Liver (tissue), 7 donors: ENCODE measurements at regions not wholly inside any gene's neighbourhood (a gene's known extent, or its start where the extent isn't known, plus 50 kb on each side); places are given as distances from the start of the nearest gene placed in this dataset.

Experiments used
- DNase-seq: peaks from one replicate; pipeline ENCODE4 v3.0.0-alpha.2; 2017; ENCODE audit warnings: low spot score
- H3K27ac ChIP-seq, 2 donors: one replicate each; pipeline ENCODE4 v1.7.0; 2013; ENCODE audit warnings: inconsistent platforms in 2 of 2, low read length in 2 of 2, control low read depth in 1 of 2, low read depth in 1 of 2, mild to moderate bottlenecking in 1 of 2
- H3K27me3 ChIP-seq, 4 donors: one replicate each; pipeline versions ENCODE4 v1.6.1 to v1.7.0; 2013; ENCODE audit warnings: low read length in 3 of 4, inconsistent platforms in 1 of 4, mild to moderate bottlenecking in 1 of 4, moderate library complexity in 1 of 4; ENCODE audit not compliant: control insufficient read depth in 4 of 4, insufficient read depth in 4 of 4
- H3K36me3 ChIP-seq, 4 donors: one replicate each; pipeline versions ENCODE4 v1.6.1 to v1.7.0; 2013; ENCODE audit warnings: low read length in 3 of 4, mild to moderate bottlenecking in 3 of 4, low read depth in 1 of 4, moderate library complexity in 1 of 4; ENCODE audit not compliant: control insufficient read depth in 4 of 4, insufficient read depth in 3 of 4
- H3K4me1 ChIP-seq, 4 donors: one replicate each; pipeline versions ENCODE4 v1.6.1 to v1.7.0; 2013; ENCODE audit warnings: low read length in 3 of 4, mild to moderate bottlenecking in 3 of 4, moderate library complexity in 1 of 4; ENCODE audit not compliant: control insufficient read depth in 4 of 4, insufficient read depth in 4 of 4
- H3K4me3 ChIP-seq, 3 donors: one replicate each; pipeline versions ENCODE4 v1.6.1 to v1.7.0; 2013; ENCODE audit warnings: low read length in 3 of 3, control low read depth in 1 of 3, low read depth in 1 of 3, mild to moderate bottlenecking in 1 of 3
- H3K9ac ChIP-seq, 2 donors: one replicate each; pipeline ENCODE4 v1.7.0; 2013; ENCODE audit warnings: low read length in 2 of 2, mild to moderate bottlenecking in 2 of 2, moderate library complexity in 2 of 2, control low read depth in 1 of 2, low read depth in 1 of 2
- H3K9me3 ChIP-seq, 4 donors: one replicate each; pipeline versions ENCODE4 v1.6.1 to v1.7.0; 2013; ENCODE audit warnings: low read length in 3 of 4; ENCODE audit not compliant: control insufficient read depth in 4 of 4
- ATF3 ChIP-seq: IDR thresholded peaks from 2 replicates; pipeline ENCODE4 v1.6.1; 2016; ENCODE audit warnings: antibody characterized with exemption
- FOXA1 ChIP-seq: IDR thresholded peaks from 2 replicates; pipeline ENCODE4 v1.6.1; 2016; ENCODE audit warnings: antibody characterized with exemption
- FOXA2 ChIP-seq: IDR thresholded peaks from 2 replicates; pipeline ENCODE4 v1.6.1; 2016; ENCODE audit warnings: antibody characterized with exemption
- HNF4A ChIP-seq, 2 donors: conservative IDR thresholded peaks; 2 replicates each; pipeline ENCODE4 v1.6.1; 2016; ENCODE audit warnings: antibody characterized with exemption in 2 of 2, mild to moderate bottlenecking in 2 of 2
- HNF4G ChIP-seq: IDR thresholded peaks from 2 replicates; pipeline ENCODE4 v1.6.1; 2016; ENCODE audit warnings: antibody characterized with exemption
- MAX ChIP-seq: IDR thresholded peaks from 2 replicates; pipeline ENCODE4 v1.6.1; 2016; ENCODE audit warnings: antibody characterized with exemption
- NR2F2 ChIP-seq: IDR thresholded peaks from 2 replicates; pipeline ENCODE4 v1.6.1; 2016; ENCODE audit warnings: antibody characterized with exemption
- RAD21 ChIP-seq, 2 donors: IDR thresholded peaks; 2 replicates each; pipeline ENCODE4 v1.6.1; 2016; ENCODE audit warnings: antibody characterized with exemption in 2 of 2, mild to moderate bottlenecking in 2 of 2
- SP1 ChIP-seq: IDR thresholded peaks from 2 replicates; pipeline ENCODE4 v1.6.1; 2018; ENCODE audit warnings: antibody characterized with exemption, mild to moderate bottlenecking
- TAF1 ChIP-seq: conservative IDR thresholded peaks from 2 replicates; pipeline ENCODE4 v1.6.1; 2016; ENCODE audit warnings: antibody characterized with exemption, mild to moderate bottlenecking
- YY1 ChIP-seq: IDR thresholded peaks from 2 replicates; pipeline ENCODE4 v1.6.1; 2016; ENCODE audit warnings: antibody characterized with exemption, mild to moderate bottlenecking
- ZBTB33 ChIP-seq: IDR thresholded peaks from 2 replicates; pipeline ENCODE4 v1.6.1; 2016; ENCODE audit warnings: antibody characterized with exemption
- WGBS: extraction: QIAGEN DNeasy Blood & Tissue Kit; methylation state at CpG from one replicate; pipeline ENCODE4 v1.1.7; 2013; 5-methylcytosine and 5-hydroxymethylcytosine counted together
- donor health status: healthy.
- donor health status: healthy.
- donor health status: healthy.
- donor health status: healthy.

GRCh38 chr6:30829639-30830255, 54.6 kb upstream of the DDR1 start:
- no peak for TF ChIP-seq MAX
- no peak for TF ChIP-seq HNF4A (conservative IDR thresholded peaks at IDR 0.05)
- TF ChIP-seq ZBTB33: no peak
- TF ChIP-seq SP1: no peak
- no peak for TF ChIP-seq YY1
- TF ChIP-seq TAF1: no peak
- TF ChIP-seq ATF3: no peak
- no peak for TF ChIP-seq FOXA2
- no peak for TF ChIP-seq RAD21 (IDR thresholded peaks at IDR 0.05)
- TF ChIP-seq HNF4G: no peak
- no peak for TF ChIP-seq NR2F2
- Histone ChIP-seq H3K4me3 (no peak overlapping the region), H3K4me1 (peaks cover 0 to 7% (median 6%) of the 10 kb centered on the region in 4 donors), H3K9me3 (no peaks in the 10 kb centered on the region), H3K36me3 (no peaks in the 10 kb centered on the region), H3K27ac (peak overlapping the region; percentile 11 to 47), H3K9ac (no peak overlapping the region), H3K27me3 (no peaks in the 10 kb centered on the region)
- 81% methylated on average over 6 of the region's 6 CpGs for WGBS
- DNase-seq: no peak

GRCh38 chr6:30829033-30829432, 55.3 kb upstream of the DDR1 start:
- 95% methylated on average over 4 of the region's 4 CpGs for WGBS
- TF ChIP-seq FOXA2 (no peak), HNF4A (conservative IDR thresholded peaks at IDR 0.05) (no peak), FOXA1 (no peak), ZBTB33 (no peak), SP1 (no peak)
- Histone ChIP-seq H3K9me3 (no peaks in the 10 kb centered on the region), H3K27me3 (no peaks in the 10 kb centered on the region), H3K4me3 (no peak overlapping the region), H3K27ac (peak overlapping the region; percentile 22 to 67), H3K9ac (peak overlapping the region in 1 of 2 donors; percentile 20), H3K4me1 (peaks cover 0 to 7% (median 6%) of the 10 kb centered on the region in 4 donors), H3K36me3 (no peaks in the 10 kb centered on the region)
- DNase-seq: no peak
